ENCODE measurements at regions not wholly inside any gene's neighbourhood (a gene's known extent, or its start where the extent isn't known, plus 50 kb on each side); places are given as distances from the start of the nearest gene placed in this dataset.

DNA sequence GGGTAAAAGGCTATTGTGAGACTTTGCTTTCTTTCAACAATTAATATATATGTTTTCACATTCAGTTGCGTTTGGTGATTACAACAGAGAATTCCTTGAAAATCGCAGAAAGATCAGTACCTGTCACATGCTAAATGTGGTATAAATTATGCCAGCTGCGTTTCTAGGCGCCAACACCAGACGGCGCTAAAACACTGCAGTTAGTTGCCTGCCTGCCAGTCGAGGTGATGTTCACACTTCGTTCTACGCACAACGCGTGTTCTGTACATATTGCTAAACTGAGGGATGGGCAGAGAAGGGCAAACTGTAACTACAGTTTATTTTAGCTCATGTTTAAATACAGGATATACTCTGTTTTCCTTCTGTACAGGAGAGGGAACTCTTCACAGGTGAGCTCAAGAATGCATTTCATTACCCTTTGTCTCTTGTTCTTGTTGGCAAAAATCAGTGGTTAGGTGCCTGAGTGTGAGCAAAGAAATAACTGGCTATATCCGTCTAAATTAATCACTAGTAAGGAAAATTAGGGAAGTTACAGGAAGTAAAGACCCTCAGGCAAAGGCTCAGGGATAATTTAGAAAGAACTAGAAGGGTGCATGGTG lies 100.1 kb upstream of the RGS17 start:
- TF ChIP-seq, protein P1, sequence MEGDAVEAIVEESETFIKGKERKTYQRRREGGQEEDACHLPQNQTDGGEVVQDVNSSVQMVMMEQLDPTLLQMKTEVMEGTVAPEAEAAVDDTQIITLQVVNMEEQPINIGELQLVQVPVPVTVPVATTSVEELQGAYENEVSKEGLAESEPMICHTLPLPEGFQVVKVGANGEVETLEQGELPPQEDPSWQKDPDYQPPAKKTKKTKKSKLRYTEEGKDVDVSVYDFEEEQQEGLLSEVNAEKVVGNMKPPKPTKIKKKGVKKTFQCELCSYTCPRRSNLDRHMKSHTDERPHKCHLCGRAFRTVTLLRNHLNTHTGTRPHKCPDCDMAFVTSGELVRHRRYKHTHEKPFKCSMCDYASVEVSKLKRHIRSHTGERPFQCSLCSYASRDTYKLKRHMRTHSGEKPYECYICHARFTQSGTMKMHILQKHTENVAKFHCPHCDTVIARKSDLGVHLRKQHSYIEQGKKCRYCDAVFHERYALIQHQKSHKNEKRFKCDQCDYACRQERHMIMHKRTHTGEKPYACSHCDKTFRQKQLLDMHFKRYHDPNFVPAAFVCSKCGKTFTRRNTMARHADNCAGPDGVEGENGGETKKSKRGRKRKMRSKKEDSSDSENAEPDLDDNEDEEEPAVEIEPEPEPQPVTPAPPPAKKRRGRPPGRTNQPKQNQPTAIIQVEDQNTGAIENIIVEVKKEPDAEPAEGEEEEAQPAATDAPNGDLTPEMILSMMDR (IDR thresholded peaks at IDR 0.05; ENCODE audit: insufficient read depth, low read length, missing control alignments), result peak; percentile 62
- no peak for DNase-seq (ENCODE audit: low read depth, low spot score)
- ChIA-PET CTCF (interaction anchor here (0.6 to 2.0 kb wide), 8 partner anchors 10 to 810 kb away, joined by 3 to 9 read pairs (median 3); no protein-coding TSS in a partner anchor), POLR2A (no interaction called here)
- no peak overlapping the region for H3K4me3 ChIP-seq (ENCODE audit: low read depth, low read length)

DNA sequence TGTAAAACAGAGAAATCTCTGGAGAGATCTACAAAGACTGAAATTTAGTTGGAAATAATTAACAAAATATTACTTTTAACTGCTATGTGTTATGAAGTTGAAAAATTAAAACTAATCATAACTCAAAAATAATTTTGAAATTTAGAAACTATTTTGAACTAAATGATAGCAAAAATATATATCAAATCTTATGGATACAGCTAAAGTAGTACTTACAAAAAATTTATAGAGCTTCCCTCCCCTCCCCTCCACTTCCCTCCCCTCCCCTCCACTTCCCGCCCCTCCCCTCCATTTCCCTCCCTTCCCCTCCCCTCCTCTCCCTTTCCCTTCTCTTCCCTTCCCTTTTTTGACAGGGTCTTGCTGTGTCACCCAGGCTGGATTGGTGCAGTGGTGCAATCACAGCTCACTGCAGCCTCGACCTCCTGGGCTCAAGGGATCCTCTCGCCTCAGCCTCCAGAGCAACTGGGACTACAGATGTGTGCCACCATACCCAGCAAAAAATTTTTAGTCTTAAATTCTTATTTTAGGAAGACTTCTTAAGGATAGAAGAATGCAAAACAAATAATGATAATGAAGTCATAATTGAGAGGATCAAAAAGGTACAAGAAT lies 87.2 kb upstream of the RGS17 start:
- no peak overlapping the region for H3K4me3 ChIP-seq (ENCODE audit: low read depth, low read length)
- POLR2A ChIA-PET, result no interaction called here
- CTCF ChIA-PET, result interaction anchor here (0.7 kb wide), 1 partner anchor 94 kb away, joined by 3 read pairs; no protein-coding TSS in a partner anchor
- no peak for DNase-seq (ENCODE audit: low read depth, low spot score)
- TF ChIP-seq, protein P1 (IDR thresholded peaks at IDR 0.05; ENCODE audit: insufficient read depth, low read length, missing control alignments), result no peak

DNA sequence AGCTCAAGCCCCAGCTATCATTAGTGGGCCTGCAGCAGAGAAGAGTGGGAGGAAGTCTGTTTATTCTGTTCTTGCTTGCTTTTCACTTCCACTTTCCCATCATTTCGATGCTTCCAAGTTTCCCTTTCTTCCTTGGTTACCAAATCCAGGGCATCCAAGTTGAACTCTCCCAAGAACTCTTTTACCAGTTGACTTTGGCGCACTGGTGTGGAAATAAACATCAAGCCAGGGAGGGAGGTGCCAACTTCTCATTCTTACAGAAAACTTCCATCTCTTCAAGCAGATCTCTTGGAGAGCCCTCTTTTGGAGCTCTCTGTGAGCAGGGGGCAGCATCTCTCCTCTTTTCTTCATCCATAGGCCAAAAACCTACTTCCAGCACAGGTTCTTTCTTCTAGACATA lies 85.7 kb upstream of the RGS17 start:
- H3K4me3 ChIP-seq (ENCODE audit: low read depth, low read length), result no peak overlapping the region
- POLR2A ChIA-PET, result no interaction called here
- no peak for DNase-seq (ENCODE audit: low read depth, low spot score)
- CTCF ChIA-PET, result no interaction called here
- TF ChIP-seq, protein P1 (IDR thresholded peaks at IDR 0.05; ENCODE audit: insufficient read depth, low read length, missing control alignments), result no peak

DNA sequence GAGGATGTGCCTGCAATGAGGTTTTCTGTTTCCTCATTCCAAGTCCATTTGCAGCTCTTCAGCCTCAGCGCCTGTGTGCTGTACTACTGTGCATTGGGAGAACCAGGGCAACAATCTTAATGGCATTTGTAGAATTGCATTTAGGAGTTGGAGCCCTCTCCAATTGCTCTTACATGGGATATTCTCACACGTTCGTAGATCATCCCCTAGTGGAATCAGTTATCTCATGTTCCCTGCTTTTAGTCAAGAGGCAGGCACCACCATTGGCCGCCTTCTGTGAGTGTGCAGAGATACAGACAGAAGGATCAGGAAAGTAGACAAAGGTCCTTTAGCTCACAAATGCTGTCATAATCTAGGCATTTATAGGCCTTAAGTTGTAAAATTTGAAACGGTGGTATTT lies 84.2 kb upstream of the RGS17 start:
- CTCF ChIA-PET, result no interaction called here
- POLR2A ChIA-PET, result no interaction called here
- TF ChIP-seq, protein P1 (IDR thresholded peaks at IDR 0.05; ENCODE audit: insufficient read depth, low read length, missing control alignments), result no peak
- no peak overlapping the region for H3K4me3 ChIP-seq (ENCODE audit: low read depth, low read length)
- DNase-seq (ENCODE audit: low read depth, low spot score), result no peak

DNA sequence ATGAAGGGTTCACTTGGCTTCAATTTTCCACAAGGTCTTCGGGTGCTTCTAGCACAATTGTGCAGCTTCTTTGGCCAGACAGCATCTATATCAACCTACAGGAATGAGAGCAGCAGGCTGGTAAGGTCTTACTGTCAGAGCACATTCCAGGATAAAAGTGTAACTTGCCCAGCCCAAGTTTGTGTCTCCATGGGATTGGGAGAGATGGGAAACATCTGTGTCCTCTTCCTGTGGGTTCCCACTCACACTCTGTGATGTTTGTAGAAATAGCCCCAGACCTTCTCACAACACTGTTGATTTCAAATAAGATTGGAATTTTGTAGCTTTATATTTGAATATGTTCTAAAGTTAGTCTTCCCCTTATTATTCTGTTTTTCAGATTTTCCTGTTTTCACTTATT lies 83.4 kb upstream of the RGS17 start:
- H3K4me3 ChIP-seq (ENCODE audit: low read depth, low read length), result no peak overlapping the region
- DNase-seq (ENCODE audit: low read depth, low spot score), result no peak
- TF ChIP-seq, protein P1 (IDR thresholded peaks at IDR 0.05; ENCODE audit: insufficient read depth, low read length, missing control alignments), result no peak
- POLR2A ChIA-PET, result no interaction called here
- CTCF ChIA-PET, result no interaction called here

DNA sequence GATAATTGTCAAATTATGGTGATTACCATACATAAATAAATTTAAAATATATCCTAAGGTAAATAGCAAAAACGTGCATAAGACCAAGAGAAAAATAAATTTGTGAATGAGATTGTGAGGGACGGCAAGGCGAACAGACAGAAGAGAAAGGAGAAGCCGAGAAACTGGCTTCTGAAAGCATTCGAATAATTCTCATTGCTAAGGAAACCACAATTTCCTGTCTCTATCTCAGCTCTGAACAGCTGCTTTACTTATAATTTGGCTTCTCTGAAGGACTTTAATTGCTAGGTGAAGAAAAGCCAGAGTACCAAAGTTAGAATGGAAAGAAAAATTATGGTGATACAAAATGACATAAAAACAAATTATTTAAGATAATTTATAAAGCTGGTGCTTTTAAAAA lies 79.0 kb upstream of the RGS17 start:
- TF ChIP-seq, protein P1 (IDR thresholded peaks at IDR 0.05; ENCODE audit: insufficient read depth, low read length, missing control alignments), result no peak
- ChIA-PET CTCF (interaction anchor here (0.7 kb wide), 1 partner anchor 12 kb away, joined by 3 read pairs; no protein-coding TSS in a partner anchor), POLR2A (interaction anchor here (0.8 to 1.0 kb wide), 2 partner anchors 43 to 1326 kb away, joined by 3 to 4 read pairs; no protein-coding TSS in a partner anchor)
- DNase-seq (ENCODE audit: low read depth, low spot score), result no peak
- no peak overlapping the region for H3K4me3 ChIP-seq (ENCODE audit: low read depth, low read length)

Measured in AG04449 (cell line).